Uterus (tissue), 2 donors: ENCODE measurements at regions not wholly inside any gene's neighbourhood (a gene's known extent, or its start where the extent isn't known, plus 50 kb on each side); places are given as distances from the start of the nearest gene placed in this dataset.

Experiments used
- POLR2A ChIP-seq, 2 donors: fragments of 450-650 bp; IDR thresholded peaks; one replicate each; pipeline ENCODE4 v1.6.1; 2016; ENCODE audit warnings: antibody characterized with exemption in 2 of 2, mild to moderate bottlenecking in 1 of 2, moderate library complexity in 1 of 2
- TF ChIP-seq, protein P1 (sequence below), 4 experiments: fragments of 200-600 bp in 2 of 4; fragments of 450-650 bp in 2 of 4; sonication (generic) in 2 of 4; IDR thresholded peaks; one replicate each; pipeline ENCODE4 v1.5.1; 2016 to 2019; ENCODE audit warnings: antibody characterized with exemption in 4 of 4, mild to moderate bottlenecking in 2 of 4, moderate library complexity in 1 of 4

DNA sequence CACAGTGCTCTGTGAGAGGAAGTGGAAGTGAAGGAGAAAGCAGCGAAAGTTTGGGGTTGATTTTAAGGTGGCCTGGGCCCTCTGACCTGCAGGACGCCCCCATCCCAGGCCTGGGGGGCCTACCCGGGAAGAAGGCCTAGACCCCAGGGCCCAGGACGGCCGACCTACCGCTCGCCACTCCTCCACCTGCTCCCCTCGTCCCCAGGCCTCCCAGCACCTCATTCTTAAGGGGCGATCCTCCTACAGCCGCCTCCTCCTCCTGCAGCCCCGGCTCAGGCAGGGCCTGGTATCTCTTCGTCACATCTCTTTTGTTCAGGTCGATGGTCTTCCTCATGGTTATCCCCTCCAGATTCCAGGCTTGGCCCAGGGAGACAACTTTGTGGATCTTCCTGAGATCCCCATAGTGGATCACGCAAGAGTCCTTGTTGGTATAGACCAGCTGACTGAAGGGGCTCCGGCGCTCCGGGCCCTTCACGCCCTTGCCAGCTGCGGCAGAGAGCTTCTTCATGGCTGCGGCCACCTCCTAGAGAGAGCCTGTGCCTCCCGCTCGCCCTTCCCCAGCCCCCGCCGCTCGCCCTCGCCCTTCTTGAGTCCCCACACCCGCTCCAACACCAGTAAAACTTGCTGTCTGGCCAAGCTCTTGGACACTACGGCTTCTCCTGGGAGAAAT lies 117.5 kb downstream of the OR13A1 start:
- TF ChIP-seq, protein P1, sequence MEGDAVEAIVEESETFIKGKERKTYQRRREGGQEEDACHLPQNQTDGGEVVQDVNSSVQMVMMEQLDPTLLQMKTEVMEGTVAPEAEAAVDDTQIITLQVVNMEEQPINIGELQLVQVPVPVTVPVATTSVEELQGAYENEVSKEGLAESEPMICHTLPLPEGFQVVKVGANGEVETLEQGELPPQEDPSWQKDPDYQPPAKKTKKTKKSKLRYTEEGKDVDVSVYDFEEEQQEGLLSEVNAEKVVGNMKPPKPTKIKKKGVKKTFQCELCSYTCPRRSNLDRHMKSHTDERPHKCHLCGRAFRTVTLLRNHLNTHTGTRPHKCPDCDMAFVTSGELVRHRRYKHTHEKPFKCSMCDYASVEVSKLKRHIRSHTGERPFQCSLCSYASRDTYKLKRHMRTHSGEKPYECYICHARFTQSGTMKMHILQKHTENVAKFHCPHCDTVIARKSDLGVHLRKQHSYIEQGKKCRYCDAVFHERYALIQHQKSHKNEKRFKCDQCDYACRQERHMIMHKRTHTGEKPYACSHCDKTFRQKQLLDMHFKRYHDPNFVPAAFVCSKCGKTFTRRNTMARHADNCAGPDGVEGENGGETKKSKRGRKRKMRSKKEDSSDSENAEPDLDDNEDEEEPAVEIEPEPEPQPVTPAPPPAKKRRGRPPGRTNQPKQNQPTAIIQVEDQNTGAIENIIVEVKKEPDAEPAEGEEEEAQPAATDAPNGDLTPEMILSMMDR (IDR thresholded peaks at IDR 0.05), result no peak
- TF ChIP-seq POLR2A (IDR thresholded peaks at IDR 0.05), result no peak
